GM21367 (cell line): ENCODE measurements at regions not wholly inside any gene's neighbourhood (a gene's known extent, or its start where the extent isn't known, plus 50 kb on each side); places are given as distances from the start of the nearest gene placed in this dataset.
"Not testable (repeated sequence)": the region's sequence is repeated elsewhere in the genome, so short reads cannot be mapped to it uniquely, and the experiment has no call there.

Source experiments
- ATAC-seq: cut with Tn5 transposase; IDR thresholded peaks from one replicate; pipeline ENCODE4 v1.9.1; 2021; ENCODE audit not compliant: unreplicated experiment

GRCh38 chr21:32099812-32100416, 178.9 kb downstream of the MIS18A start:
- no peak for ATAC-seq

- no peak for ATAC-seq
These were observed 182.4 kb downstream of the MIS18A start for GRCh38 chr21:32096411-32096810.

DNA sequence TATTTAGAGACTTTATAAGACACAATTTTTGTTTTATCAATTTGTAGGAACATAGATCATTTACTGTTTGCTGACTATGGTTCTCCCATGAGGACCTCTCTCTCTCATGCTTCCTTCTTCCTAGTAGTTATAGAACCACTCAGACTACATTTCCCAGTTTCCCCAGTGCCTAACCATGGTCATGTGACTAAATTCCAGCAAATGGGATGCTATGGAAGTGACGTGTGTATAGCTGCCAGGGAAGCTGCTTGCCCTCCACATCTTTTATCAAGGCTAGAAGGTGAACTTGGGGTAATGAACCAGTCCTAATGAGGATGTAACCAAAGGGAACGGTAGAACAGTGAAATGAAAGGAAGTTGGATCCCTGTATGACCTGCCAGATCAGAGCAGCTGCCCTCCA, 184.0 kb downstream of the MIS18A start:
- ATAC-seq, result no peak

DNA sequence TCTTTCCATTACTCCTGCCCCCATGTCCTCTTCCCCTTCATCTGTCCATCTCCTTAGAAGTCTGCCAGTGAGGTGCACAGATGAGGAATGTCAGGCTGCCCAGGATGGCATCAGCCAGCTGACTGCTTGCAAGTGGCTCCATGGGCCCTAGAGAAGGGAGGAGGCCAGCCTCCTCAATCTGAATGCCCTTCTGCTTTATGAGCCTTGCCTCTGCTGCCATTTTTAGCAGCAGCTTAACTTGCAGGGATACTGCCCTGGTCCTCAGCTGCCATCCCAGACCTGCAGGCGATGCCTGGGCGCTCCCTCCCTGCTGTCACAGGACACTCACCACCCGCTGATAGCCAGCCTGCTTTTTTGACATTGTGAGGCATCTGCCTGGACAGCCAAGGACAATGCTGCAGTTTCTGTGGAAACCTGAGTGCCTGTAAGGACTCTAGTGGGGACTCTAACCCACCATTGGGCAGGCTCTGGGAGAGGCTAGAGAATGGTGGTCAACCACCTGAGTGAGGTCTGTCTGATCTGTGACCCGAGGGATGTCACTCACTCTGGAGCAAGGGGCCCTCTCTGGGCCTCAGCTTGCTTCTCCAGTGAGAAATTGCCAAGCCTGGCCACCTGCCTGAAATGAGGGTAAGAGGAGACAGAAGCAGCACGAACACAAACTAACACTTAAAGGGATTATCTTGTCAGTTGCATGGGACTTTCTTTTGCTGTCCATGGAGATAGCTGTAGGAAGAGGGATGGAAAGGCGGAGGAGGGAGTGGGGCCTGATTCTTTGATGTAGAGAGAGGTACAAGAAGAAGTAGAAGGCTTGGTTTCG, 185.0 kb downstream of the MIS18A start:
- no peak for ATAC-seq

DNA sequence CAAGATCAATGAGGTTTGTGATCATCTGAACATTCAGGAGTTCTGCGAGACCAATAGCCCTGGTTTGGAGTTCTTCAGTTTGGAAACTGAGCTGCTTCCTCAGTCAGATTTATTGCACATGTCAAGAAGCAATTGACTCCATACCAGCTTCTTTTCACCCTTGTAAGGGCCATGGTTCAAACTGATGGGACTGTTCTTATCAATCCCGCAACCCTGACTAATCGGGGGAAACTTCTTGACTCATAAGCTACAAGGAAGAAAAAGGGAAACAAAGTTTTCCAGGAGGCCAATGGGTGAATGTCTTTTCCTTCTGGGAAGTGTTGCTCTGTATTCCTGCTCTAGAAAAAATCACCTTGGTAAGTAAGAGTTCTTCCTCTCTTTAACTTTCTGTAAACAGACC, 187.9 kb downstream of the MIS18A start:
- ATAC-seq, result no peak

- no peak for ATAC-seq
These were observed 189.1 kb downstream of the MIS18A start for GRCh38 chr21:32089766-32090165.

DNA sequence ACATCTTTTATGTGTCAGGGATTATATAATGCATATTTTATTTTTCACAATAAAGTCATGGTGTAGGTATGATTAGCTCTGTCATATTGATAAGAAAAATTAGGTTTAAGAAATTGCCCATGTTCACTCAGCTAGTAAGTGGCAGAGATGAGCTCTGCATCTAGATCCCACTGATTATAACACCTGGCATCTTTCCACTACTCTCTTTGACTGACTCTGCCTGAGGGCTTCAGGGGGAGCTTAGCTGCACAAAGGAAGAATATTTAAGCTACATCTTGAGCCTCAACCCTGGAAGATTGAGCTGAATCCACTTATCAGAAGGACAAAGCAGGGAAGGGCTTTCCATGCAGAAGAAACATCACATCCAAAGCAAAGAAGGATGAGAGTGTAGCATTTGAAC, 190.4 kb downstream of the MIS18A start:
- no peak for ATAC-seq

DNA sequence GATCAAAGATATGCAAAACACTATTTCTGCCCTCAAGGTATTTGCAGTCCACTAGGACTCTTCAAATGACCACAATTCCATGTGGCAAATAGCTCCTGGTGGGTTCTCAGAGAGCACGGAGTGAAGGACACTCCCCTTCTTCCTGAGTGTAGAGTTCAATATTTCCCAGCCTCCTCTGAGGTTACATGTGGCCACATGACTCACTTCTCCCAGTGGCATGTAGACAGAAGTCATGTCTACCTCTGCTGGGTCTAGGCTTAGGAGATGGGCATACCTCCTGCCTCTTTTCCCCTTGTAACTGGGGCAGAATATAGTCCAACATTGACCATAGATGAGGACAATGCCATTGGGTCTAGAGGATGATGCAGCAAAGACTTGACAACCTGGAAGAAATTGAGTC, 191.4 kb downstream of the MIS18A start:
- no peak for ATAC-seq

DNA sequence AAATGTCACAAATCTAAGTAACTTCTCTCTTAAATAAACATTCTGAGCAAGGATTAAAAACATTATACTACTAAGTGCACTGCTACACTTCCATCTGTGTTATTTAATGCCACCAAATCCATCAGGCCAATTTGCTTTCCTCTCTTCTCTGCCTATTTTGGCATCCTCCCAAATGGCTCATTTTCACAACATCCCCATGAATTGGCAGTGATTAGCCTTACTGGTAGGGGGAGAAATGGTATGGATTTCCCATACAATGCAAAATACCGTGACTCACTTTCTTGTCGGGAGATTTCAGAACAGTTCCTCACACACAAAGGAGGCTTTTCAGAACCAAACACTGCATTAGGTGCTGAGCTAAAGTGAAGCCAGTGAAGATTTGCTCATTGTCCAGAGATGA, 195.7 kb downstream of the MIS18A start:
- no peak for ATAC-seq

- no peak for ATAC-seq
These were observed 196.4 kb downstream of the MIS18A start for GRCh38 chr21:32082466-32082865.

DNA sequence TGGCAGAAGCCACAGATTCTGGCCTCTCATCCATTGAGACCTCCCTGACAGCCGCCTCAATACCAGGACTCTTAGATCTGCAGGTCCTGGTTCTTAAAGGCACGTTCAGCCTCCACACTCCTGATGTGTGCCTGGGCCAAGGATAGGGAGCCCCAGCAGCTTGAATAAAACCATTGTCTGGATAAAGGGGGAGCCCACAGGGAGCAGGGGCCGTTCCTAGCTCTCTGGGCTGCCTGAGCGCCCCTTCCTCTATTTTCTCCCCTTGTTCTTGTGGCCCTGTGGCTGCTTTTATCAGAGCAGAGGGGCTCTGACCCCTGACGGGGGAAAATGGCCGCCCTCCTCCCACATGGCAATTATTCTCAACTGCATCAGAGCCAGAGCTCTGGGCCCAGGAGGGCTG, 200.8 kb downstream of the HUNK start:
- no peak for ATAC-seq

DNA sequence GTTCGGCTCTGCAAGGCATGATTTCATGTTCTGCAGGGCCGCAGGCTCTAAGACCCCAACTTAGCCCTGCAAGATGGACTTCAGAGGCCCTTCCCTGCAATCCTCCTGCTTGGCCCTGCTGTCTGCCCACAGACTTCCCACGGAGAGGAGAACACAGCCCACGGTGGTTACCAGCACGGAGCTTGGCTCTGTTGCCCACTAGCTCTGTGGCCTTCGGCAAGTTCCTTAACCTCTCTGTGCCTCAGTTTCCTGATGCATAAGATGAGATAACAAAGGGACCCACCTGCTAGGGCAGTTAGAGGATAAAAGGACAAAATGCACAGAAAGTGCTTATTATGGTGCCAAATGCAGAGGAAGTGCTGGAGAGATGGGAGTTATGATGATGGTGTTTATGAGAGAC, 200.4 kb downstream of the HUNK start:
- no peak for ATAC-seq

GRCh38 chr21:32071620-32072019, 198.8 kb downstream of the HUNK start:
- not testable (repeated sequence) for ATAC-seq

GRCh38 chr21:32070676-32071330, 198.0 kb downstream of the HUNK start:
- no peak for ATAC-seq

DNA sequence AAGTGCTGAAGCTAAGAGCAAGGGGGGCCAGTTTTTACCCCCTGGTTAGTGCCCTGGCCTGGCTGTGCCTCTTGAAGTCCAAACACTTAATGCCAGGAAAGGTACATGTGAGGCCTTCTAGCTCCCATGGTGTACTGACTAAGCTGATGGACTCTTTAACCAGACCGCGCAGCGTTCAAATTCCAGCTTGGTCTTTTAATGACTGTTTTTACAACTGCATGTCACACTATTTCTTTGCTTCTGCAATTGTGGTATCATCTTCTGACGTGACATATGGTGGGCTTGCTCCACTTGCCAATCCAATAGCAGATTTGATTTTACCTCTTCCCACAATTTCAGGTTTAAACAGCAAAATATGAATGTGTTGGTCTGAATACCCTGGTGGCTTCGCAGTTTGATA, 197.3 kb downstream of the HUNK start:
- no peak for ATAC-seq

GRCh38 chr21:32065654-32066053, 192.8 kb downstream of the HUNK start:
- no peak for ATAC-seq

GRCh38 chr21:32064281-32064910, 191.6 kb downstream of the HUNK start:
- no peak for ATAC-seq

DNA sequence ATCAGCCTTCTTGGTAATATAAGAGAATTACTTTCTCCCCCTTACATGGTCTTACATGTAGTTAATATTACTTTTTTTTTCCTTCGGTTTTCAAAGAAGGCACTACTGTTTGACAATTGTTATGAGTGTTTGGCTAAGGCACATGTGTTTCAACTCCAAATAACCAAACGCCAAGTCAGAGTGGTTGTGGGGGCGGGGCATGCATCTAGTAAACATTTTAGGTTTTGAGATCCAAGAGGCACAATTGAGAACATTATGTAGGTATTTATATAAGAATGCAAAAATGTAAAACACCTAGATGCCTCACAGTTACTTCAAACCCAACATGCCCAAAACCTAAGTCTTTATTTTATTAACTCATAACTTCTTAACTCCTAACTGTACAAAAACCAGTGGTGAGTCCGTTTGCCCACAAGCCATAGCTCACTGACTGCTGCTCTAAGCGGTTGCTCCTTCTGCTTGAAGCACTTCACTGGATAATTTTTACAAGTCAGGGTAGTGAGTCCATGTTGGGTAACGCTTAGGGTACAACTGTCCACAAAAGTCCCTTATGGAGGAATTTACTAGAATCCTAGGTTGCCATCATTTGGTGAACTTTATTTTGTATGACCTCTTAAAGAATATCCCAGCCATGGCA, 189.9 kb downstream of the HUNK start:
- ATAC-seq, result no peak

DNA sequence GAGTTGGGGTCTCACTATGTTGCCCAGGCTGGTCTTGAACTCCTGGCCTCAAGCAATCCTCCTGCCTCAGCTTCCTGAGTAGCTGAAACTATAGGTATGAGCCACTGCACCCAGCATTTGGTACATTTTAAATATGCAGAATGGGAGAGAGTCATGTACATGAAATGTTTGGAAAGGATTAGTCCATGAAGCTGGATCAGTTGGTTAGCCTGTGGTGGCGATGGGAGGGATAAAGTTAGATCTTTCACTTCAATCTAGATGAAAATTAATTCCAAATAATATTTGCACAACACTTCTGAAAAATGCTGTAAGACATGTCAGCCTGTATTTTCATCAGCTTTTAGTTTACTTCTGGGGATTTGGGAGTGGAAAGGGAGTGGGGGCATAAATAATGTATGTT, 188.9 kb downstream of the HUNK start:
- no peak for ATAC-seq

DNA sequence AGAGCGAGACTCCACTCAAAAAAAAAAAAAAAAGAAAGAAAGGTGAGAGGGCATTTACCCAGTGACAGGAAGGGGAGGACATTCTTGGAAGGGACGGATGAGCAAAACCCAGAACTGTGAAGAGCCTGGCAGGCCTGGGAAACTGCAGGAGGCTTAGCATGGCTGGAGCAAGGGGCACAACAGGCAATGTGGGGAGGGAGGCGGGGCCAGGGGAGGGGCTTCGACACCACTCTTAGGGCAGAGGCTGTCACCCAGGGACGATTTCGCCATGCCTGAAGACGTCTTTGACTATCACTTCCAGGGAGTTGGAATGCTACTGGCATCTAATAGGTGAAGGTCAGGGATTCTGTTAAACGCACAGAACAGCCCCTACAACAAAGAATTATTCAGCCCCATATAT, 184.0 kb downstream of the HUNK start:
- no peak for ATAC-seq

DNA sequence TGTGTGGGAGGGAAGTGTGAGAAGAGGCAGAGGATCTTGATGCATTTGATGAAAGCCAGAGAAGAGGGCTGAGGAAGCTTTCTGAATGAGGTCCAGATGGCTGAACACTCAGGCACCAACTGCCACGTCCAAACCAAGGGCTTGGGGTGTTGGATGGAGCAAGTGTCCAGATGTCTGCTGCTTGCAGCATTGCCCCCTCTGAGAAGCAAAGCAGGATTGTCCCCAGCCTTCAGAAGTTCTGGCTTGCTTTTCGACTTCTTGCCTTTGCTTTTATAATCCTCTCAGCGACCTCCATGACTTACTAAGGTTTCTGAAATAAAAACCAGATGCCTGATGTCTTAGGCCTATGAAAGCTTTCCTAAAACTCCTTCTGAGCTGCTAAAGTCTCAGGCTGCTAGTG, 182.5 kb downstream of the HUNK start:
- ATAC-seq, result no peak
